ENCODE measurements at regions not wholly inside any gene's neighbourhood (a gene's known extent, or its start where the extent isn't known, plus 50 kb on each side); places are given as distances from the start of the nearest gene placed in this dataset.

GRCh38 chr1:224872832-224873433 lies 56.5 kb upstream of the DNAH14 start:
- TF ChIP-seq CTCF (IDR thresholded peaks at IDR 0.05) (no peak), EP300 (IDR thresholded peaks at IDR 0.05) (no peak)

Measured in upper lobe of left lung (tissue), 4 donors.